ENCODE measurements at regions not wholly inside any gene's neighbourhood (a gene's known extent, or its start where the extent isn't known, plus 50 kb on each side); places are given as distances from the start of the nearest gene placed in this dataset.

DNA sequence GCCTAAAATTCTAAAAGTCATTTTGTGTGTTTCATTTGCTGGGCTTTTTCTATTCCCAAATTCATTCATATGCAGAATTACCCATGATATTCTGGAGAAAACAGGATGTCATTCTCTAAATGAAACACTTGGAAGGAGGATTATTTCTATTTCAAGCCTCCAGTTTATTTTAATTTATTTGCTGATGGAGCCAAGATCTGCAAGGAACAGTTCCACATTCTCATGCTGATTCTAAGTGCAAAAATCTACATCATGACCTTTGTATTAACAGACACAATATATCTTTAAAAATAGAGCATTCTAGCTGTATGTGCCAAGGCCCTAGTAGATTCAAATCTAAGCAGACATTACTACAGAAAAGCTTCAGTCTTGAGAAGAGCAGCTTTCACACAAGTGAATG lies 51.3 kb upstream of the KCND2 start:
- H3K9me3 ChIP-seq (ENCODE audit: control insufficient read depth in 1 of 2, low read length in 2 of 2): no peaks in the 10 kb centered on the region
- H3K36me3 ChIP-seq (ENCODE audit: control insufficient read depth in 1 of 2, insufficient read depth in 2 of 2, low read length in 2 of 2): no peaks in the 10 kb centered on the region
- no peak overlapping the region for H3K27ac ChIP-seq (ENCODE audit: low read length)
- no peaks in the 10 kb centered on the region for H3K27me3 ChIP-seq (ENCODE audit: low read depth, low read length)
- H3K4me3 ChIP-seq (ENCODE audit: low read depth in 1 of 2, low read length in 2 of 2): no peak overlapping the region
- no peaks in the 10 kb centered on the region for H3K4me1 ChIP-seq (ENCODE audit: control insufficient read depth in 1 of 2, insufficient read depth in 2 of 2, low read length in 2 of 2)
